MM.1S (cell line): ENCODE measurements at regions not wholly inside any gene's neighbourhood (a gene's known extent, or its start where the extent isn't known, plus 50 kb on each side); places are given as distances from the start of the nearest gene placed in this dataset.
"Not testable (repeated sequence)": the region's sequence is repeated elsewhere in the genome, so short reads cannot be mapped to it uniquely, and the experiment has no call there.

Experiments used
- DNase-seq: peaks from one replicate; pipeline ENCODE4 v3.0.0-alpha.2; 2015
- H2AFZ ChIP-seq: fragments of 300-600 bp; sonication (generic); 2 replicates; pipeline ENCODE4 v1.6.0; 2016; ENCODE audit warnings: antibody characterized with exemption, low read length
- H3F3A ChIP-seq: fragments of 300-600 bp; sonication (generic); 2 replicates; pipeline ENCODE4 v1.6.1; 2016; ENCODE audit warnings: mild to moderate bottlenecking, antibody characterized with exemption, low read length, moderate library complexity, mixed read lengths; ENCODE audit not compliant: insufficient read depth
- H3K27ac ChIP-seq: fragments of 300-600 bp; sonication (generic); 2 replicates; pipeline ENCODE4 v1.5.1; 2016; ENCODE audit warnings: mild to moderate bottlenecking, low read length
- H3K27me3 ChIP-seq: fragments of 300-600 bp; sonication (generic); replicated peaks from 2 replicates; pipeline ENCODE4 v1.6.0; 2016; ENCODE audit warnings: low read length; ENCODE audit not compliant: insufficient read depth
- H3K36me3 ChIP-seq: fragments of 300-600 bp; sonication (generic); replicated peaks from 2 replicates; pipeline ENCODE4 v1.6.1; 2016; ENCODE audit warnings: mild to moderate bottlenecking, low read length, mixed read lengths; ENCODE audit not compliant: insufficient read depth
- H3K4me1 ChIP-seq: fragments of 300-600 bp; sonication (generic); 2 replicates; pipeline ENCODE4 v1.6.1; 2016; ENCODE audit warnings: low read length, mixed read lengths
- H3K4me2 ChIP-seq: fragments of 300-600 bp; sonication (generic); 2 replicates; pipeline ENCODE4 v1.6.0; 2016; ENCODE audit warnings: low read depth, low read length
- H3K4me3 ChIP-seq: fragments of 300-600 bp; sonication (generic); 2 replicates; pipeline ENCODE4 v1.5.1; 2016; ENCODE audit warnings: low read length, mixed read lengths
- H3K79me2 ChIP-seq: fragments of 300-600 bp; sonication (generic); 2 replicates; pipeline ENCODE4 v1.6.1; 2016; ENCODE audit warnings: mixed run types, low read length, mixed read lengths
- H3K9ac ChIP-seq: fragments of 300-600 bp; sonication (generic); 2 replicates; pipeline ENCODE4 v1.6.1; 2016; ENCODE audit warnings: low read length, mixed read lengths
- H3K9me2 ChIP-seq: fragments of 300-600 bp; sonication (generic); replicated peaks from 2 replicates; pipeline ENCODE4 v1.6.1; 2016; ENCODE audit warnings: mild to moderate bottlenecking, low read length, mixed read lengths; ENCODE audit not compliant: insufficient read depth
- H3K9me3 ChIP-seq: fragments of 300-600 bp; sonication (generic); replicated peaks from 2 replicates; pipeline ENCODE4 v1.6.1; 2016; ENCODE audit warnings: mild to moderate bottlenecking, low read length, mixed read lengths; ENCODE audit not compliant: insufficient read depth
- H4K20me1 ChIP-seq: fragments of 300-600 bp; sonication (generic); 2 replicates; pipeline ENCODE4 v1.6.1; 2016; ENCODE audit warnings: mild to moderate bottlenecking, low read length, moderate library complexity, mixed read lengths; ENCODE audit not compliant: insufficient read depth
- CTCF ChIP-seq: fragments of 300-600 bp; sonication (generic); IDR thresholded peaks from 2 replicates; pipeline ENCODE4 v1.5.1; 2016; ENCODE audit warnings: antibody characterized with exemption, low read length, mixed read lengths
- EZH2 ChIP-seq: fragments of 300-600 bp; sonication (generic); optimal IDR thresholded peaks from 2 replicates; pipeline ENCODE3; 2017; ENCODE audit warnings: low read depth, mild to moderate bottlenecking, antibody characterized with exemption, low read length, mixed read lengths
- EZH2phosphoT487 ChIP-seq: fragments of 300-600 bp; sonication (generic); IDR thresholded peaks from 2 replicates; pipeline ENCODE4 v1.6.1; 2018; ENCODE audit warnings: antibody characterized with exemption, low read length

GRCh38 chr5:126125407-126125806 lies 297.8 kb upstream of the GRAMD2B start:
- Histone ChIP-seq H3K4me2 (no peak overlapping the region), H3K9ac (no peak overlapping the region)

GRCh38 chr5:126126574-126126973 lies 296.6 kb upstream of the GRAMD2B start:
- Histone ChIP-seq H3K36me3 (no peaks in the 10 kb centered on the region), H3K27me3 (no peaks in the 10 kb centered on the region), H3K79me2 (no peaks in the 10 kb centered on the region), H3K4me1 (no peaks in the 10 kb centered on the region), H3K4me2 (no peak overlapping the region), H3K4me3 (no peak overlapping the region), H2AFZ (no peak overlapping the region), H3K9ac (no peak overlapping the region), H3F3A (no peaks in the 10 kb centered on the region), H3K9me3 (no peaks in the 10 kb centered on the region), H4K20me1 (no peaks in the 10 kb centered on the region), H3K27ac (no peak overlapping the region), H3K9me2 (no peaks in the 10 kb centered on the region)
- no peak for DNase-seq
- TF ChIP-seq CTCF (no peak), EZH2phosphoT487 (no peak), EZH2 (no peak)

More at GRCh38 chr5:126125407-126125806, 297.8 kb upstream of the GRAMD2B start:
- no peaks in the 10 kb centered on the region for H3K79me2 ChIP-seq
- H3K9me2 ChIP-seq: no peaks in the 10 kb centered on the region
- H3K4me3 ChIP-seq: no peak overlapping the region
- DNase-seq: no peak
- H3K27me3 ChIP-seq: no peaks in the 10 kb centered on the region
- no peaks in the 10 kb centered on the region for H3K9me3 ChIP-seq
- no peak overlapping the region for H2AFZ ChIP-seq
- H3K4me1 ChIP-seq: no peaks in the 10 kb centered on the region
- H3K27ac ChIP-seq: no peak overlapping the region
- no peak for TF ChIP-seq EZH2
- TF ChIP-seq CTCF: no peak
- no peak for TF ChIP-seq EZH2phosphoT487
- H3F3A ChIP-seq: no peaks in the 10 kb centered on the region
- H4K20me1 ChIP-seq: no peaks in the 10 kb centered on the region
- no peaks in the 10 kb centered on the region for H3K36me3 ChIP-seq

DNA sequence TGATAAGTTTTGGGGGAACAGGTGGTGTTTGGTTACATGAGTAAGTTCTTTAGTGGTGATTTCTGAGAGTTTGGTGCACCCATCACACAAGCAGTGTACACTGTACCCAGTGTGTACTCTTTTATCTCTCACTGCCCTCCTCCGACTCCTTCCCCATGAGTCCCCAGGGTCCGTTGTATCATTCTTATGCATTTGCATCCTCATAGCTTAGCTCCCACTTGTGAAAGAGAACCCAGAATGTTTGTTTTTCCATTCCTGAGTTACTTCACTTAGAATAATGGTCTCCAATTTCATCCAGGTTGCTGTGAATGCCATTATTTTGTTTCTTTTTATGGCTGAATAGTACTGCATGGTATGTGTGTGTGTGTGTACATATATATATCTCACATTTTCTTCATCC lies 295.8 kb upstream of the GRAMD2B start:
- not testable (repeated sequence) for H3K9ac ChIP-seq, H3F3A ChIP-seq, H3K4me1 ChIP-seq, H3K4me3 ChIP-seq, H3K36me3 ChIP-seq, H3K79me2 ChIP-seq, H3K9me2 ChIP-seq, H3K27ac ChIP-seq, H3K27me3 ChIP-seq, H3K9me3 ChIP-seq, H4K20me1 ChIP-seq, H3K4me2 ChIP-seq, H2AFZ ChIP-seq, DNase-seq

- no peak for TF ChIP-seq EZH2
- TF ChIP-seq CTCF: peak; percentile 8; the same call in 1 of the 2 replicates
- no peaks in the 10 kb centered on the region for H3K4me1 ChIP-seq
- no peaks in the 10 kb centered on the region for H3K27me3 ChIP-seq
These were observed 293.8 kb upstream of the GRAMD2B start for GRCh38 chr5:126129431-126129830.

More at GRCh38 chr5:126129431-126129830, 293.8 kb upstream of the GRAMD2B start:
- no peaks in the 10 kb centered on the region for H3K79me2 ChIP-seq
- no peaks in the 10 kb centered on the region for H3K36me3 ChIP-seq
- DNase-seq: no peak
- no peaks in the 10 kb centered on the region for H3K9me2 ChIP-seq
- H3K4me3 ChIP-seq: no peak overlapping the region
- no peak overlapping the region for H2AFZ ChIP-seq
- H3K27ac ChIP-seq: no peak overlapping the region
- no peaks in the 10 kb centered on the region for H3F3A ChIP-seq
- H4K20me1 ChIP-seq: no peaks in the 10 kb centered on the region
- H3K4me2 ChIP-seq: no peak overlapping the region
- H3K9me3 ChIP-seq: no peaks in the 10 kb centered on the region
- no peak overlapping the region for H3K9ac ChIP-seq
